HFF-Myc (cell line): ENCODE measurements at regions not wholly inside any gene's neighbourhood (a gene's known extent, or its start where the extent isn't known, plus 50 kb on each side); places are given as distances from the start of the nearest gene placed in this dataset.

Source experiments
- DNase-seq: peaks from one replicate; pipeline ENCODE4 v3.0.0-alpha.2; 2011; ENCODE audit warnings: low read depth; ENCODE audit errors: extremely low read depth
- H3K4me3 ChIP-seq: replicated peaks from 2 replicates; pipeline ENCODE4 v1.5.1; 2011; ENCODE audit warnings: low read depth, mild to moderate bottlenecking, control low read depth, low read length
- TF ChIP-seq, protein P1 (sequence below): IDR thresholded peaks from 2 replicates; pipeline ENCODE4 v1.5.1; 2012; ENCODE audit warnings: mild to moderate bottlenecking, low read depth, low read length, control low read depth; ENCODE audit errors: missing control alignments

DNA sequence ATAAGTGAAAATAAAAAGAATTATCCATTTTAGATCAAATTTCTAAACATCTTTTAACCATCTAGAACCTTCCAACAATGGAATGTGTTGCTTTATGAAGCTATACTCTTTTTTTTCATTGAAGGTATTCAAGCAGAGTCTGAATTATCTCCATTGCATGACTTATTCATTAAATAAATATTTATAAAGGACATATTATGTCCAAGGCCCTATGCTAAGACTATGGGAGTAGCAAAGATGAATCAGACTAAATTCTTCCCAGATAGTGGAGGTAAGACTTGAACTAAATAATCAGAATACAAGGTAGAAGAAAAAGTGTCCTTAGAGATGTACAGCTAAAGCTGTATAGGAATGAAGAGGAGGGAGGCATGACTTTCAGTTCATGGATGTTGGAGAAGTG is 215.5 kb upstream of the RGMB start:
- no peak overlapping the region for H3K4me3 ChIP-seq
- DNase-seq = no peak
- TF ChIP-seq, protein P1, sequence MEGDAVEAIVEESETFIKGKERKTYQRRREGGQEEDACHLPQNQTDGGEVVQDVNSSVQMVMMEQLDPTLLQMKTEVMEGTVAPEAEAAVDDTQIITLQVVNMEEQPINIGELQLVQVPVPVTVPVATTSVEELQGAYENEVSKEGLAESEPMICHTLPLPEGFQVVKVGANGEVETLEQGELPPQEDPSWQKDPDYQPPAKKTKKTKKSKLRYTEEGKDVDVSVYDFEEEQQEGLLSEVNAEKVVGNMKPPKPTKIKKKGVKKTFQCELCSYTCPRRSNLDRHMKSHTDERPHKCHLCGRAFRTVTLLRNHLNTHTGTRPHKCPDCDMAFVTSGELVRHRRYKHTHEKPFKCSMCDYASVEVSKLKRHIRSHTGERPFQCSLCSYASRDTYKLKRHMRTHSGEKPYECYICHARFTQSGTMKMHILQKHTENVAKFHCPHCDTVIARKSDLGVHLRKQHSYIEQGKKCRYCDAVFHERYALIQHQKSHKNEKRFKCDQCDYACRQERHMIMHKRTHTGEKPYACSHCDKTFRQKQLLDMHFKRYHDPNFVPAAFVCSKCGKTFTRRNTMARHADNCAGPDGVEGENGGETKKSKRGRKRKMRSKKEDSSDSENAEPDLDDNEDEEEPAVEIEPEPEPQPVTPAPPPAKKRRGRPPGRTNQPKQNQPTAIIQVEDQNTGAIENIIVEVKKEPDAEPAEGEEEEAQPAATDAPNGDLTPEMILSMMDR = no peak

- no peak overlapping the region for H3K4me3 ChIP-seq
- TF ChIP-seq, protein P1 = no peak
- no peak for DNase-seq
These were observed 209.4 kb upstream of the RGMB start for GRCh38 chr5:98563885-98564653.

DNA sequence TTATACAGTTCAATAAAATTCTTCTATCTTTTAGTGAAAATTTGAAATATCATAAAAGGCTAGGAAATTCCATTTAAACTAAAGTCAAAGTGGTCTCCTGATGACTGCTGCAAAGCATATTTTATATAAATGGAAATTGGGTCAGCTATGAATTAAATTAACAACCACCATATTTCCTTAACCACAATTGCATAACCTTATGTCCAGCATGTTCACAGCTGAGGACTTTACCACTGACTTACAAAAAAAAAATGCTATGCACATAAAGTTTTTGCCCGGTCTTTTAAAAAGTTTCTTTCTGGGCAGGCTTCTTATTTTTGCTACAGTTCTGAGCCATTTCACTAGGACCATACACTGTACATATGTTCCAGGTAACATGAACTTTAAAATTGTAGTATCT is 208.6 kb upstream of the RGMB start:
- H3K4me3 ChIP-seq = no peak overlapping the region
- no peak for DNase-seq
- TF ChIP-seq, protein P1 = no peak

DNA sequence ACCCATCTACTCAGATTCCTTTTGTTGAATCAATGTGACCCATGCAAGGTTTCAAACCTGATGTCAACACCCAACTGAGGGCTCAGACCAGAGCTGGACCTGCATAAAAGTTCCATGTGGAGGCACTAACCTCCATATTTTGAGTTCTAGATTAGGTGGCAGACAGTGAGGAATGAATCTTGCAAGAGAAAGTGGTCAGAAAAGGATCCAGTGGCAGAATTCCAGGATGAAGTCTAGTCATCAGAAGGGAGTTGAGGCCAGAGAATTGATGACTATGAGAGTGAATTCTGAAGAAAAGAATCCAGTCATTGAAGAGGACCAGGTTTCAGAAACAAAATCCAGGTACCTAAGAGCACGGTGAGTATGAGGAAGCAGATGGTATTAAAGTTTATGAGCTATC is 205.1 kb upstream of the RGMB start:
- TF ChIP-seq, protein P1 = no peak
- no peak for DNase-seq
- no peak overlapping the region for H3K4me3 ChIP-seq

DNA sequence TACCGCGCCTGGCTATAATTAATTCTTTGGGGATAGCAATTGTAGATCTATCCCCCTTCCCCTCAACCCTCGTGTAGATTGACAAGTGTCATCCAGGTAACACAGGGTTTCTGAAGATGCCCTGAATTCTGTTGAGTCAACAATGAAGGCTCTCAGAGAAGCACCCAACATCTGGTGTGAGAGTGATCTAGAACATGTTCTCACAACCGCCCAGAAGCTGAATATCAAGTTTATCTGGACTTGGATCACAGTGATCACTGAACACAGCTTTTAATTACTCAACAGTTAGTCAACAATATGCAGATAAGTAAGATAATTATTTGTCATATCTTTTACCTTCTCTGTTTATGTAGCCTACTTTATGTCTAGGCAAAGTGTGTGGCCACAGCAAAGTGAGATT is 204.2 kb upstream of the RGMB start:
- DNase-seq = no peak
- no peak overlapping the region for H3K4me3 ChIP-seq
- TF ChIP-seq, protein P1 = no peak

DNA sequence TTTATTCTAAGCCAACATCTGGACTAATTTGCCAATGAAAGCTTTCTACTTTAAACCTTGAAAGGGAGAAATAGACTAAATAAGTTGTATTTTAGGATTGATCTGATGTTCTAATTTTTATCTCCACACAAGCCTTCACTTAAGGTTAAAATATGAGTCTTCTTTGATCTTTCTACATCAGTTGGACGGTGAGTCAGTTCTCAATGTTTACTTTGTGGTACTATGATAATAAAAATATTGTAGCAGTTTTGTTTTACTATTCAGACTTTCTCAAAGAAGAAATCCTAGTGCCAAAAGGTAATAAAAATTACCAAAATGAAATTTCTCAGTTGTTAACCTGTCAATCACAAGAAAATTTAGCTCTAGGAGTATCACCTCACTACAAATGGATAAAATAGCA is 203.5 kb upstream of the RGMB start:
- no peak for DNase-seq
- TF ChIP-seq, protein P1 = no peak
- no peak overlapping the region for H3K4me3 ChIP-seq
